Panc1 (cell line): ENCODE measurements at regions not wholly inside any gene's neighbourhood (a gene's known extent, or its start where the extent isn't known, plus 50 kb on each side); places are given as distances from the start of the nearest gene placed in this dataset.

Experiments used
- CTCF ChIP-seq: fragments of 450-650 bp; IDR thresholded peaks from 2 replicates; pipeline ENCODE4 v1.5.1; 2017; ENCODE audit warnings: mild to moderate bottlenecking
- POLR2AphosphoS5 ChIP-seq: IDR thresholded peaks from 2 replicates; pipeline ENCODE4 v1.6.1; 2012; ENCODE audit warnings: mild to moderate bottlenecking, low read depth, low read length, moderate library complexity
- REST ChIP-seq, 2 experiments: IDR thresholded peaks; 2 replicates each; pipeline ENCODE4 v1.6.1; 2011 to 2012; ENCODE audit warnings: low read depth in 2 of 2, control low read depth in 1 of 2, low read length in 1 of 2, mild to moderate bottlenecking in 1 of 2, moderate library complexity in 1 of 2; ENCODE audit not compliant: insufficient read depth in 1 of 2
- SIN3A ChIP-seq: IDR thresholded peaks from 2 replicates; pipeline ENCODE4 v1.6.1; 2012; ENCODE audit warnings: low read depth, mild to moderate bottlenecking, low read length, moderate library complexity, borderline replicate concordance; ENCODE audit not compliant: insufficient read depth

DNA sequence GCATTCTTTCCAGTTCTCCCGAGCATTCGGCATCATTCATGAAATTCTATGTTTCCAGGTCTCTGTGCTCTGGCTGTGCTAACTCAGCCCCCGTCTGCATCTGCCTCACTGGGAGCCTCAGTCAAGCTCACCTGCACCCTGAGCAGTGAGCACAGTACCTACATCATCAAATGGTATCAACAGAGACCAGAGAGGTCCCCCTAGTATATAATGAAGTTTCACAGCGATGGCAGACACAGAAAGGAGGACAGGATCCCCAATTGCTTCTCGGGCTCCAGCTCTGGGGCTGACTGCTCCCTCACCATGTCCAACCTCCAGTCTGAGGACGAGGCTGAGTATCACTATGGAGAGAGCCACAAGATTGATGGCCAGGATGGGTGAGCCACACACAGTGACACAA is 52.8 kb upstream of the IGLL5 start:
- no peak for TF ChIP-seq POLR2AphosphoS5
- TF ChIP-seq CTCF: no peak
- TF ChIP-seq SIN3A: no peak
- no peak for TF ChIP-seq REST (IDR thresholded peaks at IDR 0.05; ENCODE audit: insufficient read depth in 1 of 2, low read depth in 2 of 2, low read length in 1 of 2)
